BE2C (cell line): ENCODE measurements at regions not wholly inside any gene's neighbourhood (a gene's known extent, or its start where the extent isn't known, plus 50 kb on each side); places are given as distances from the start of the nearest gene placed in this dataset.
A peak's percentile ranks its signal among the peaks of the same experiment; 100 is the strongest.

Experiments used
- DNase-seq: peaks from one replicate; pipeline ENCODE4 v3.0.0-alpha.2; 2020
- H3K27me3 ChIP-seq: fragments of 250-450 bp; sonication (Bioruptor Pico); 2 replicates; pipeline ENCODE4 v1.5.1; 2020; ENCODE audit warnings: mild to moderate bottlenecking
- H3K36me3 ChIP-seq: fragments of 250-450 bp; sonication (Bioruptor Pico); 2 replicates; pipeline ENCODE4 v1.5.1; 2020; ENCODE audit warnings: mild to moderate bottlenecking
- H3K4me1 ChIP-seq: fragments of 250-450 bp; sonication (Bioruptor Pico); 2 replicates; pipeline ENCODE4 v1.5.1; 2020
- H3K4me3 ChIP-seq: 2 replicates; pipeline ENCODE4 v1.5.1; 2011; ENCODE audit warnings: low read depth, low read length
- H3K9me3 ChIP-seq: fragments of 250-450 bp; sonication (Bioruptor Pico); 2 replicates; pipeline ENCODE4 v1.5.1; 2020
- CTCF ChIP-seq: IDR thresholded peaks from 2 replicates; pipeline ENCODE4 v1.5.1; 2012; ENCODE audit warnings: mild to moderate bottlenecking, low read depth, low read length

GRCh38 chr5:67377631-67378030 lies 181.0 kb upstream of the CD180 start:
- TF ChIP-seq CTCF, result no peak
- no peaks in the 10 kb centered on the region for H3K9me3 ChIP-seq
- H3K27me3 ChIP-seq, result no peaks in the 10 kb centered on the region
- no peak overlapping the region for H3K4me3 ChIP-seq
- no peaks in the 10 kb centered on the region for H3K36me3 ChIP-seq
- peak; percentile 46 for DNase-seq
- peaks cover 36% of the 10 kb centered on the region for H3K4me1 ChIP-seq

GRCh38 chr5:67375606-67376005 lies 179.0 kb upstream of the CD180 start:
- H3K4me1 ChIP-seq, result peaks cover 20% of the 10 kb centered on the region
- no peak overlapping the region for H3K4me3 ChIP-seq
- DNase-seq, result no peak
- no peaks in the 10 kb centered on the region for H3K36me3 ChIP-seq
- no peaks in the 10 kb centered on the region for H3K27me3 ChIP-seq
- H3K9me3 ChIP-seq, result no peaks in the 10 kb centered on the region
- TF ChIP-seq CTCF, result peak; percentile 31

- Histone ChIP-seq H3K9me3 (no peaks in the 10 kb centered on the region), H3K4me3 (no peak overlapping the region), H3K36me3 (no peaks in the 10 kb centered on the region), H3K27me3 (no peaks in the 10 kb centered on the region), H3K4me1 (peaks cover 17% of the 10 kb centered on the region)
- no peak for TF ChIP-seq CTCF
- no peak for DNase-seq
Measured at GRCh38 chr5:67374378-67374777, 177.8 kb upstream of the CD180 start.

GRCh38 chr5:67373518-67373917 lies 176.9 kb upstream of the CD180 start:
- no peak overlapping the region for H3K4me3 ChIP-seq
- peaks cover 12% of the 10 kb centered on the region for H3K4me1 ChIP-seq
- no peaks in the 10 kb centered on the region for H3K27me3 ChIP-seq
- H3K36me3 ChIP-seq, result no peaks in the 10 kb centered on the region
- no peaks in the 10 kb centered on the region for H3K9me3 ChIP-seq
- TF ChIP-seq CTCF, result no peak
- no peak for DNase-seq

GRCh38 chr5:67372887-67373286 lies 176.3 kb upstream of the CD180 start:
- DNase-seq, result no peak
- H3K9me3 ChIP-seq, result no peaks in the 10 kb centered on the region
- H3K36me3 ChIP-seq, result no peaks in the 10 kb centered on the region
- no peak for TF ChIP-seq CTCF
- no peak overlapping the region for H3K4me3 ChIP-seq
- H3K4me1 ChIP-seq, result peaks cover 7% of the 10 kb centered on the region
- H3K27me3 ChIP-seq, result no peaks in the 10 kb centered on the region

- no peak overlapping the region for H3K4me3 ChIP-seq
- no peaks in the 10 kb centered on the region; the same call in 1 of the 2 replicates for H3K4me1 ChIP-seq
- no peaks in the 10 kb centered on the region for H3K9me3 ChIP-seq
- TF ChIP-seq CTCF, result no peak
- no peak for DNase-seq
- H3K27me3 ChIP-seq, result no peaks in the 10 kb centered on the region
- no peaks in the 10 kb centered on the region for H3K36me3 ChIP-seq
Measured at GRCh38 chr5:67371924-67372323, 175.3 kb upstream of the CD180 start.
